ENCODE measurements at regions not wholly inside any gene's neighbourhood (a gene's known extent, or its start where the extent isn't known, plus 50 kb on each side); places are given as distances from the start of the nearest gene placed in this dataset.

- no peak for TF ChIP-seq CTCF (conservative IDR thresholded peaks at IDR 0.05; ENCODE audit: low read depth, low read length)
- TF ChIP-seq RAD21 (IDR thresholded peaks at IDR 0.05; ENCODE audit: low read length), result no peak
- no peak for TF ChIP-seq MXI1 (IDR thresholded peaks at IDR 0.05; ENCODE audit: borderline replicate concordance, low read depth, low read length)
- no peak for TF ChIP-seq USF2 (IDR thresholded peaks at IDR 0.05; ENCODE audit: low read depth, low read length)
- TF ChIP-seq POLR2A (IDR thresholded peaks at IDR 0.05; ENCODE audit: low read depth, low read length), result no peak
- no peak for TF ChIP-seq RCOR1 (IDR thresholded peaks at IDR 0.05; ENCODE audit: insufficient replicate concordance, low read length)
- no peak for TF ChIP-seq CHD1 (IDR thresholded peaks at IDR 0.05; ENCODE audit: low read depth, low read length)
- no peak for TF ChIP-seq FOS (IDR thresholded peaks at IDR 0.05; ENCODE audit: low read depth, low read length)
- no peak for TF ChIP-seq CEBPB (IDR thresholded peaks at IDR 0.05; ENCODE audit: low read depth, low read length)
- TF ChIP-seq RFX5 (IDR thresholded peaks at IDR 0.05; ENCODE audit: low read depth, low read length), result no peak
- no peak for TF ChIP-seq SMC3 (IDR thresholded peaks at IDR 0.05; ENCODE audit: low read depth, low read length)
These were observed 52.3 kb upstream of the RET start for GRCh38 chr10:43024524-43024923.

All from IMR-90 (cell line).